GM12864 (cell line): ENCODE measurements at regions not wholly inside any gene's neighbourhood (a gene's known extent, or its start where the extent isn't known, plus 50 kb on each side); places are given as distances from the start of the nearest gene placed in this dataset.

Experiments used
- DNase-seq: peaks from one replicate; pipeline ENCODE4 v3.0.0-alpha.2; 2011; ENCODE audit warnings: low read depth
- H3K4me3 ChIP-seq: 2 replicates; pipeline ENCODE4 v1.5.1; 2011; ENCODE audit warnings: mild to moderate bottlenecking, low read depth, low read length, control low read depth
- TF ChIP-seq, protein P1 (sequence below): IDR thresholded peaks from 2 replicates; pipeline ENCODE4 v1.5.1; 2011; ENCODE audit warnings: low read depth, mild to moderate bottlenecking, moderate library complexity, low read length, control low read depth, inconsistent platforms; ENCODE audit errors: missing control alignments

DNA sequence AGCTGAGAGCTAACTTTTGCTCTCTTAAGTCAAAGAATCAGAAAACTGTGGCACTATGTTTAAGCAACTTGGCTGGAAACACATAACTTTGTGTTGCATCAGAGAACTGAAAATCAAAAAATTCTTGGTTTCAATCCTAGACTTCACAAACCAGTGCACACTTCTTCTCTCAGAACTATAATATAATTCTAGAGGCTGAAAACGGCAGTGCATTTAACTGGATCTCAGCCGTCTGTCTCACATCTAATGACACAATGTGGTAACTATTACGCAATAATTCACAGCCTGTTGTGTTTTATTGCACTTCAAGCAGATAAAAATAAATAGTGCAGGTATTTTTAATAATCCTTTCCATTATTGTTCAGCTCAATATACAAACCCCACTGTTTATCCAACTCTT is 260.6 kb upstream of the DIAPH2 start:
- H3K4me3 ChIP-seq, result no peak overlapping the region
- TF ChIP-seq, protein P1, sequence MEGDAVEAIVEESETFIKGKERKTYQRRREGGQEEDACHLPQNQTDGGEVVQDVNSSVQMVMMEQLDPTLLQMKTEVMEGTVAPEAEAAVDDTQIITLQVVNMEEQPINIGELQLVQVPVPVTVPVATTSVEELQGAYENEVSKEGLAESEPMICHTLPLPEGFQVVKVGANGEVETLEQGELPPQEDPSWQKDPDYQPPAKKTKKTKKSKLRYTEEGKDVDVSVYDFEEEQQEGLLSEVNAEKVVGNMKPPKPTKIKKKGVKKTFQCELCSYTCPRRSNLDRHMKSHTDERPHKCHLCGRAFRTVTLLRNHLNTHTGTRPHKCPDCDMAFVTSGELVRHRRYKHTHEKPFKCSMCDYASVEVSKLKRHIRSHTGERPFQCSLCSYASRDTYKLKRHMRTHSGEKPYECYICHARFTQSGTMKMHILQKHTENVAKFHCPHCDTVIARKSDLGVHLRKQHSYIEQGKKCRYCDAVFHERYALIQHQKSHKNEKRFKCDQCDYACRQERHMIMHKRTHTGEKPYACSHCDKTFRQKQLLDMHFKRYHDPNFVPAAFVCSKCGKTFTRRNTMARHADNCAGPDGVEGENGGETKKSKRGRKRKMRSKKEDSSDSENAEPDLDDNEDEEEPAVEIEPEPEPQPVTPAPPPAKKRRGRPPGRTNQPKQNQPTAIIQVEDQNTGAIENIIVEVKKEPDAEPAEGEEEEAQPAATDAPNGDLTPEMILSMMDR, result no peak
- no peak for DNase-seq

DNA sequence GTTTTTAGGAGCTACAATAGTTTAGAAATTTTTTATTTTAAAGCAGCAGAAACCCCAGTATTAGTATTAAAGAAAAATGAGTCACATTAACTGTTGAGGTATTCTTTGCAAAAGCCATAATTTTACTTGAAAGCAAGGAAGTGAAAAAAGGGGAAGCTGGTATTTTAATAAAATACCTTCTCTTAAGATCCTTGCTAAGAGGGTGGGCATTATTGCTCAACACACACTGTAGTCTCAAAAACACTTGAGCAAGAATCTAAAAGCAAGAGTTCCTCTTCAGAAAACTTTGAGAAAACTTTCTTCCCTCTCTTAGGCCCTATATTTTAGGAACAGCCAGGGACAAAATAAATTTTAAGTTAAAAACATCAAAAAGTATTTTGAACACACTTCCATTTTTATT is 259.4 kb upstream of the DIAPH2 start:
- no peak for DNase-seq
- TF ChIP-seq, protein P1, result no peak
- H3K4me3 ChIP-seq, result no peak overlapping the region

DNA sequence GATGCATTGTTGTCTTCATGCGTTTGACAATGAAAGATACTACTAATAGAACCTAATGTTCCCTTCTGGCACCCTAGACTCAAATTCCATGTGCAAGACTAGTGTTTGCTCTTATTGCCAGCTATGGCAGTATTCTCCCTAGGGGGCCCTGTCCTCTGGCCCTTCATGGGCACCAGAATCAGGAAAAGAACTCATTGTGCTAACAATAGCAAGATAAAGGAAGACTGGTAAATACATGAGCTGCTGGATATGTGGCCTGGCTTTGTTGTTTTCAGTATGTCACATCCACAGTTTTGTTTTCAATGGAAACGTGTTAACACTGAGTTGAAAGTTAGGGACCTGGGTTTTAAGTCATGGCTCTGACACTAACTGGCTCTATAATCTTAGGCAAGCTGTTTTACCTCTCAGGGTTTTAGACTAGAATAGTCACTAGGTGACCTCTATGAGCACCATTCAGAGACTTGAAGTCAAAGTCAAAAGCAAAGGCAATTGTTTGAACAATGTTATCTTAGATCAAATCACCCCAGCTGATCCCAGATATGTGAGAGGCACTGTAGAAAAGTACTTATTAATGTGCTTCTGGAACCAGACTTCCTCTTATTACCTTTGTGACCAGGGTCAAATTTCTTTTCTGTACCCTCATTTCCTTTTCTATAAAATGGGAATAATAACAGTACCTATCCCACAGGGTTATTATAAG is 253.7 kb upstream of the DIAPH2 start:
- no peak for DNase-seq
- TF ChIP-seq, protein P1, result no peak
- no peak overlapping the region for H3K4me3 ChIP-seq

DNA sequence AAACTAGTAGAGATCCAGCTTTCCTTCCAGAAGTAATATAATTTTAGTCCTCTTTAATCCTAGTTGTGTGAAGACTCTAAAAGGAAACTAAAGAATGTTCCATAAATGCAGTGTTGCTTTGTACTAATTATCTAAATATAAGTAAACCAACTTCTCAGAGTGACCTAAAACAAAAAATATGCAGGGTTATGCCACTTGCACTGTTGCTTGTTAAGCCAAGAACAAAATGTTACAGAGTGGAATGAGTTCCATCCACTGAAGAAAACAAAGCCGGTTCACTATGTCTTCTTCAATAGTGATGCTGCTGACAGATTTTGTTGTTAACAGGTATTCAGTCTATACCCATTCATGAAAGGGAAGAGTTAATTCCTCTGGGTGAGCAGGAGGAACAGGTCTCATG is 252.0 kb upstream of the DIAPH2 start:
- no peak for DNase-seq
- TF ChIP-seq, protein P1, result no peak
- H3K4me3 ChIP-seq, result no peak overlapping the region

DNA sequence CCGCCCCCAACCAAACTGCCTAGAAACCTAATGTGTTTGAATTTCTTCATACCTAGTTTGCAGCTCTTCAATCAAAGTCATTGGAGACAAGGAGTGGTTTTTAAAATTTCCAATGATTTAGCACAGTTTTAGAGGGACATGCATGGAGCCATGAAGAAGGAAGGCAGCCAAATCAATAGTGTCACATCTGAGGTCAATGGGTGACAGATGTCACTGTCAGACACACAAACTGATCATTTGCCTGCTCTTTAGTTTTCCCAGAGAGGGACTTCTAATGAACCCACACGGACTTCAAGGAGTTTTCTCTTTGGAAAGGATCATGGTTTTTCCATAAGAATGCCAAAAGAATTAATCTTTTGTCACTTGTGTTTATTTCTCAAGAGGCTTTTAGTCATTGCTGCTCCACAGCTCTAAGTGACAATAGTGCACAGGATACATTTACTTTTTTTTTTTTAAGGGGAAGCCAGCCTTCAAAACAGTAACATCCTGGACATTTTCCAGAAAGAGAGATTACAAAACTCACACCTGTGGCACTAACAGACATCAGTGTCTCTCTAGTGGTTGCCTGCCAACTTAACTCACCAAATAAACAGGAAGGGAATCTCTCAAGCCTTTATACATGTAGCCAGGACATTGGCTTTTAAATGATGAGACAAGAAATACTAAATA is 251.1 kb upstream of the DIAPH2 start:
- TF ChIP-seq, protein P1, result no peak
- no peak overlapping the region for H3K4me3 ChIP-seq
- DNase-seq, result no peak

DNA sequence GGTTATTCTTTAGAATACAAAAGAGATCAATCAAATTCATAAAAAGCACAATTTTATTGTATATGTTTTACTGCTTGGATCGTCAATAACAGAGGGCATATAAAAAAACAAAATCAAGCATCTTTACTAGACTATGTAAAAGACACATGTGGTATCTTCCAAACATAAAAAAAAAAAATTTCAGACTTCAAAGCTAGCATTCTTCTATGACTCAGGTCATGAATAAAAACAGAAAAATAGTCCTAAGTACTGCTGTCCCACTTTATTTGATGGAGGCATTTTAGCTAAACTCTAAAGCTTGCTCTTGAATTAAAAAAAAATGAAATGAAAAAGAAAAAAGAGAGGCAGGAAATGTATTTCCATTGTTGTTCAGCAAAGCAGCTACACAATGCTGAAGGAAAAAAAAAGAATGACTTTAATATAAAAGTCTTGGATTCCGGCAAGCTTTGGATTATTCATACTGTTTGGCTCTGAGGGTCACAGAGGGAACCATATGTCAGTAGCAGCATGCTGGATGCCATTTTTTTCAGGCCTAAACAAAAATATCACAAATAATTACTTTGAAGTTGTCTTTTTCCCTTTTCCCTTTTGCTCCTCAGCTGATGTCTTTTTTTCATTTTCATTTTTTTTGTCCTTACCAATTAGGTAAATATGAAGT is 249.1 kb upstream of the DIAPH2 start:
- H3K4me3 ChIP-seq, result no peak overlapping the region
- TF ChIP-seq, protein P1, result no peak
- no peak for DNase-seq
